AG04450 (cell line): ENCODE measurements at regions not wholly inside any gene's neighbourhood (a gene's known extent, or its start where the extent isn't known, plus 50 kb on each side); places are given as distances from the start of the nearest gene placed in this dataset.

ENCODE experiments used
- CTCF ChIA-PET: fragments of 300-600, 350-600 bp; formaldehyde crosslinking; extraction: SDS; loops from one replicate; lab custom pipeline; 2022; ENCODE audit warnings: antibody characterized with exemption, inconsistent platforms; lab: Charles Lee
- POLR2A ChIA-PET: fragments of 350-600 bp; formaldehyde crosslinking; extraction: SDS; loops from one replicate; lab custom pipeline; 2021; ENCODE audit warnings: antibody characterized with exemption, inconsistent platforms; lab: Yijun Ruan, JAX
- DNase-seq: peaks from one replicate; pipeline ENCODE4 v3.0.0-alpha.2; 2011; ENCODE audit warnings: low read depth, low spot score
- H3K27ac ChIP-seq: one replicate; pipeline ENCODE4 v1.5.1; 2012; ENCODE audit warnings: low read depth, low read length, control low read depth
- H3K27me3 ChIP-seq: one replicate; pipeline ENCODE4 v1.6.0; 2012; ENCODE audit warnings: low read length; ENCODE audit not compliant: control insufficient read depth, insufficient read depth
- H3K4me3 ChIP-seq: 2 replicates; pipeline ENCODE4 v1.5.1; 2011; ENCODE audit warnings: mild to moderate bottlenecking, low read depth, low read length, control low read depth
- H3K9me3 ChIP-seq: 2 replicates; pipeline ENCODE4 v1.5.1; 2012; ENCODE audit warnings: low read length; ENCODE audit not compliant: control insufficient read depth, insufficient read depth
- CTCF ChIP-seq: IDR thresholded peaks from 2 replicates; pipeline ENCODE4 v1.5.1; 2011; ENCODE audit warnings: low read depth, low read length, control low read depth, inconsistent platforms

DNA sequence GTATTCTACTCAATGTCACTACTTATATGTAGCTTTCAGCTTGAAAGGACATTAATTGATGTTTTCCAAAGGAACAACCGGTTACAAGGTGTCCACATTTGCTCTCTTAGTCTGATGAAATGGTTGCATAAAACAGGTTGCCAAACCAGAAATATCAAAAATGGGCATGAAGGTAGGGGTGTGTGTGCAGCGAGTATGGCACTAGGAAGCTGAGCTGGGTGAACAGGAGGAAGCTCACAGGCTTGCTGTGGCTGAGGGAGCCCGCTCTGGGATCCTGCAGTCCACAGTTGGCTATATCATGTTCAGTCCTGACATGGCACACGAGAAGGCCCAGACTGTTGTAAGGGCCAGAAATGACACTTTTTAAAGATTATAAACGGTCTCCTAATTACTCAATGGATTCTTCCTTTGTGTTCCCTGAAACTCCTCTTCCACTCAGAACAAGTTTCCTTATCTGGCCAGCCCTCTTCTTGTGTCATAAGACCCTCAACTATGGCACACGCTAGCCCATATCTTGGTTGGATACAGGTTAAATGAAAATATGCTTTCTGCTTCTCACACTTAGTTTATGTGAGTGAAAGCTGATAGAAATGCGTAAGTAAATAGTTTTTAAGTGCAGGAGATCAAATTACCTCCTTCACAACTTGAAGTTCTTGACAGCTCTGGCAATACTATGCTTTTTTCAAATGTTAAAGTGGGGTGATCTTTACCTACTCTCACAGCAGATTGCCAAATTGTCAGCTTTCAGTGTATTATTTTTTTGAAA is 201.5 kb downstream of the LMO4 start:
- TF ChIP-seq CTCF, result no peak
- POLR2A ChIA-PET, result no interaction called here
- DNase-seq, result no peak
- H3K27ac ChIP-seq, result no peak overlapping the region
- H3K27me3 ChIP-seq, result no peaks in the 10 kb centered on the region
- H3K9me3 ChIP-seq, result peaks cover 8% of the 10 kb centered on the region
- CTCF ChIA-PET, result no interaction called here
- no peak overlapping the region for H3K4me3 ChIP-seq

- no peak overlapping the region for H3K27ac ChIP-seq
- TF ChIP-seq CTCF, result no peak
- CTCF ChIA-PET, result no interaction called here
These were observed 206.9 kb downstream of the LMO4 start for GRCh38 chr1:87535551-87535950.

GRCh38 chr1:87539147-87539546 is 210.5 kb downstream of the LMO4 start:
- TF ChIP-seq CTCF, result no peak
- Histone ChIP-seq H3K27me3 (no peaks in the 10 kb centered on the region), H3K27ac (no peak overlapping the region), H3K9me3 (no peaks in the 10 kb centered on the region), H3K4me3 (no peak overlapping the region)
- DNase-seq, result no peak
- CTCF ChIA-PET, result no interaction called here
- POLR2A ChIA-PET, result interaction anchor here (0.6 kb wide), 1 partner anchor 70 kb away, joined by 3 read pairs; no protein-coding TSS in a partner anchor

More at GRCh38 chr1:87535551-87535950, 206.9 kb downstream of the LMO4 start:
- Histone ChIP-seq H3K4me3 (no peak overlapping the region), H3K9me3 (no peaks in the 10 kb centered on the region), H3K27me3 (no peaks in the 10 kb centered on the region)
- DNase-seq, result no peak
- POLR2A ChIA-PET, result no interaction called here

- no peak overlapping the region for H3K4me3 ChIP-seq
- ChIA-PET POLR2A (no interaction called here), CTCF (no interaction called here)
- H3K27ac ChIP-seq, result no peak overlapping the region
- no peaks in the 10 kb centered on the region for H3K27me3 ChIP-seq
- DNase-seq, result no peak
- no peak for TF ChIP-seq CTCF
- H3K9me3 ChIP-seq, result no peaks in the 10 kb centered on the region
These were observed 214.0 kb downstream of the LMO4 start for GRCh38 chr1:87542697-87543096.

DNA sequence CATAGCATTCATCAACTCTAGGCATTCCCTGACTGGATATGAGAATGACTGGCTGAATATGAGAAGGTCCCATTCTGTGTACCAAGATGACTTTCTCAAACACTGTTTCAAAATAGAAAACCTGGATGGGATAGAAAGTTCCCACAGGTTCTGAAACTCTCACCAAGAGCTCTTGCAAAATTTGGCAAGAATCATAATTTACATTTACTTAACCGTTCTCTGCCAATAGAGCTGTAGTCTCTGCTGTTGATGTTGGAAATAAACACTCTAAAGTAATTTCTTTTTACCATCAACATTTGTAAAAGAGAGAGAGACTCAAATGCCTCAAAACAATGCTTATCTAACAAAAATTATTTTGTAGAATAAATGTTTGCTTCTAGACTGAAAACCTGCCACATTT is 221.1 kb downstream of the LMO4 start:
- DNase-seq, result no peak
- ChIA-PET POLR2A (no interaction called here), CTCF (interaction anchor here (1.4 kb wide), 1 partner anchor 223 kb away, joined by 4 read pairs; no protein-coding TSS in a partner anchor)
- Histone ChIP-seq H3K4me3 (no peak overlapping the region), H3K27ac (no peak overlapping the region), H3K9me3 (no peaks in the 10 kb centered on the region), H3K27me3 (no peaks in the 10 kb centered on the region)
- no peak for TF ChIP-seq CTCF
